WERI-Rb-1 (cell line): ENCODE measurements at regions not wholly inside any gene's neighbourhood (a gene's known extent, or its start where the extent isn't known, plus 50 kb on each side); places are given as distances from the start of the nearest gene placed in this dataset.

Experiments
- DNase-seq: peaks from one replicate; pipeline ENCODE4 v3.0.0-alpha.2; 2020
- H3K27ac ChIP-seq: fragments of 250-450 bp; sonication (Bioruptor Pico); 2 replicates; pipeline ENCODE4 v1.5.1; 2020; ENCODE audit warnings: mild to moderate bottlenecking, moderate library complexity
- H3K27me3 ChIP-seq: fragments of 250-450 bp; sonication (Bioruptor Pico); 2 replicates; pipeline ENCODE4 v1.5.1; 2021; ENCODE audit warnings: mild to moderate bottlenecking, low read depth, moderate library complexity; ENCODE audit not compliant: insufficient read depth, severe bottlenecking
- H3K36me3 ChIP-seq: fragments of 250-450 bp; sonication (Bioruptor Pico); 2 replicates; pipeline ENCODE4 v1.5.1; 2020; ENCODE audit warnings: mild to moderate bottlenecking, moderate library complexity
- H3K4me3 ChIP-seq: 2 replicates; pipeline ENCODE4 v1.5.1; 2011; ENCODE audit warnings: low read depth, mild to moderate bottlenecking, control low read depth, low read length
- H3K9me3 ChIP-seq: fragments of 250-450 bp; sonication (Bioruptor Pico); 2 replicates; pipeline ENCODE4 v1.5.1; 2021; ENCODE audit warnings: mild to moderate bottlenecking, moderate library complexity; ENCODE audit not compliant: severe bottlenecking
- CTCF ChIP-seq: IDR thresholded peaks from 2 replicates; pipeline ENCODE4 v1.5.1; 2011; ENCODE audit warnings: low read depth, mild to moderate bottlenecking, control low read depth, inconsistent platforms, low read length

GRCh38 chr6:147735924-147736323 lies 227.4 kb downstream of the SAMD5 start:
- H3K27me3 ChIP-seq, result no peaks in the 10 kb centered on the region
- no peaks in the 10 kb centered on the region for H3K9me3 ChIP-seq
- H3K4me3 ChIP-seq, result no peak overlapping the region
- no peak overlapping the region for H3K27ac ChIP-seq
- DNase-seq, result no peak
- no peak for TF ChIP-seq CTCF
- no peaks in the 10 kb centered on the region for H3K36me3 ChIP-seq

GRCh38 chr6:147737115-147737514 lies 228.6 kb downstream of the SAMD5 start:
- Histone ChIP-seq H3K27ac (no peak overlapping the region), H3K4me3 (no peak overlapping the region), H3K36me3 (no peaks in the 10 kb centered on the region), H3K27me3 (no peaks in the 10 kb centered on the region), H3K9me3 (no peaks in the 10 kb centered on the region)
- TF ChIP-seq CTCF, result no peak
- no peak for DNase-seq

GRCh38 chr6:147738099-147738498 lies 229.6 kb downstream of the SAMD5 start:
- Histone ChIP-seq H3K9me3 (no peaks in the 10 kb centered on the region), H3K4me3 (no peak overlapping the region), H3K36me3 (no peaks in the 10 kb centered on the region), H3K27me3 (no peaks in the 10 kb centered on the region), H3K27ac (no peak overlapping the region)
- no peak for DNase-seq
- no peak for TF ChIP-seq CTCF

GRCh38 chr6:147738516-147739162 lies 230.1 kb downstream of the SAMD5 start:
- no peaks in the 10 kb centered on the region for H3K9me3 ChIP-seq
- TF ChIP-seq CTCF, result no peak
- no peak for DNase-seq
- no peak overlapping the region for H3K4me3 ChIP-seq
- no peaks in the 10 kb centered on the region for H3K36me3 ChIP-seq
- no peak overlapping the region for H3K27ac ChIP-seq
- H3K27me3 ChIP-seq, result no peaks in the 10 kb centered on the region

GRCh38 chr6:147740326-147740725 lies 231.8 kb downstream of the SAMD5 start:
- no peak overlapping the region for H3K27ac ChIP-seq
- no peak for DNase-seq
- no peak for TF ChIP-seq CTCF
- no peaks in the 10 kb centered on the region for H3K9me3 ChIP-seq
- no peaks in the 10 kb centered on the region for H3K27me3 ChIP-seq
- H3K36me3 ChIP-seq, result no peaks in the 10 kb centered on the region
- no peak overlapping the region for H3K4me3 ChIP-seq

- H3K27ac ChIP-seq, result no peak overlapping the region
- no peak for TF ChIP-seq CTCF
These were observed 232.4 kb downstream of the SAMD5 start for GRCh38 chr6:147740916-147741315.

More at GRCh38 chr6:147740916-147741315, 232.4 kb downstream of the SAMD5 start:
- no peak for DNase-seq
- Histone ChIP-seq H3K9me3 (no peaks in the 10 kb centered on the region), H3K36me3 (no peaks in the 10 kb centered on the region), H3K27me3 (no peaks in the 10 kb centered on the region), H3K4me3 (no peak overlapping the region)
